Neural progenitor cell (in vitro differentiated cells): ENCODE measurements at regions not wholly inside any gene's neighbourhood (a gene's known extent, or its start where the extent isn't known, plus 50 kb on each side); places are given as distances from the start of the nearest gene placed in this dataset.

Experiments used
- DNase-seq: peaks from one replicate; pipeline ENCODE4 v3.0.0-alpha.2; 2016; ENCODE audit warnings: low spot score
- H2AFZ ChIP-seq: fragments of 200-600 bp; sonication (generic); replicated peaks from 2 replicates; pipeline ENCODE4 v1.6.1; 2016; ENCODE audit warnings: antibody characterized with exemption
- H3F3A ChIP-seq: fragments of 200-600 bp; sonication (generic); 2 replicates; pipeline ENCODE4 v1.6.1; 2016; ENCODE audit warnings: antibody characterized with exemption, low read depth
- H3K27ac ChIP-seq: fragments of 200-600 bp; sonication (generic); 2 replicates; pipeline ENCODE4 v1.5.1; 2016; ENCODE audit warnings: mild to moderate bottlenecking
- H3K27me3 ChIP-seq: fragments of 200-600 bp; sonication (generic); 2 replicates; pipeline ENCODE4 v1.6.1; 2016; ENCODE audit warnings: mild to moderate bottlenecking, moderate library complexity
- H3K36me3 ChIP-seq: fragments of 200-600 bp; sonication (generic); 2 replicates; pipeline ENCODE4 v1.5.1; 2016
- H3K4me1 ChIP-seq: fragments of 200-600 bp; sonication (generic); 2 replicates; pipeline ENCODE4 v1.6.1; 2016; ENCODE audit warnings: mixed run types
- H3K4me2 ChIP-seq: fragments of 200-600 bp; sonication (generic); 2 replicates; pipeline ENCODE4 v1.6.1; 2016
- H3K4me3 ChIP-seq: fragments of 200-600 bp; sonication (generic); 2 replicates; pipeline ENCODE4 v1.5.1; 2016
- H3K79me2 ChIP-seq: fragments of 200-600 bp; sonication (generic); 2 replicates; pipeline ENCODE4 v1.6.1; 2016; ENCODE audit warnings: low read depth
- H3K9ac ChIP-seq: fragments of 200-600 bp; sonication (generic); 2 replicates; pipeline ENCODE4 v1.6.1; 2016
- H3K9me3 ChIP-seq: fragments of 200-600 bp; sonication (generic); 2 replicates; pipeline ENCODE4 v1.5.1; 2016; ENCODE audit warnings: low read depth
- H4K20me1 ChIP-seq: fragments of 200-600 bp; sonication (generic); 2 replicates; pipeline ENCODE4 v1.6.1; 2016; ENCODE audit warnings: low read depth
- H3K27ac Mint-ChIP-seq: 3 replicates; pipeline ENCODE4 v1.8.0; 2021; ENCODE audit warnings: mixed read lengths
- H3K27me3 Mint-ChIP-seq: 2 replicates; pipeline ENCODE4 v1.8.0; 2022; ENCODE audit warnings: low read depth, mild to moderate bottlenecking, inconsistent platforms, moderate library complexity, mixed read lengths; ENCODE audit not compliant: insufficient read depth
- H3K36me3 Mint-ChIP-seq: 3 replicates; pipeline ENCODE4 v1.8.0; 2021; ENCODE audit warnings: mixed read lengths
- H3K4me1 Mint-ChIP-seq: 3 replicates; pipeline ENCODE4 v1.8.0; 2021; ENCODE audit warnings: mixed read lengths
- H3K4me3 Mint-ChIP-seq: 3 replicates; pipeline ENCODE4 v1.8.0; 2021; ENCODE audit warnings: mild to moderate bottlenecking, moderate library complexity, mixed read lengths
- H3K9me3 Mint-ChIP-seq: 3 replicates; pipeline ENCODE4 v1.8.0; 2020; ENCODE audit warnings: mixed read lengths
- CTCF ChIP-seq: fragments of 200-600 bp; sonication (generic); IDR thresholded peaks from 2 replicates; pipeline ENCODE4 v1.5.1; 2017; ENCODE audit warnings: antibody characterized with exemption, mild to moderate bottlenecking
- EZH2 ChIP-seq: fragments of 200-600 bp; sonication (generic); IDR thresholded peaks from 2 replicates; pipeline ENCODE4 v1.6.1; 2017; ENCODE audit warnings: antibody characterized with exemption, mild to moderate bottlenecking, moderate library complexity
- EZH2phosphoT487 ChIP-seq: fragments of 200-600 bp; sonication (generic); IDR thresholded peaks from 2 replicates; pipeline ENCODE4 v1.6.1; 2017; ENCODE audit warnings: antibody characterized with exemption

- no peaks in the 10 kb centered on the region for H3K9me3 Mint-ChIP-seq
- no peaks in the 10 kb centered on the region for H3K4me1 Mint-ChIP-seq
- H2AFZ ChIP-seq: no peak overlapping the region
- H3K4me1 ChIP-seq: no peaks in the 10 kb centered on the region
- H3K4me3 Mint-ChIP-seq: no peak overlapping the region
- no peak overlapping the region for H3K4me3 ChIP-seq
- H3K4me2 ChIP-seq: no peak overlapping the region
- H3K36me3 ChIP-seq: no peaks in the 10 kb centered on the region
- H3K9ac ChIP-seq: no peak overlapping the region
- no peaks in the 10 kb centered on the region for H3K36me3 Mint-ChIP-seq
- peaks cover 2% of the 10 kb centered on the region for H3K27me3 Mint-ChIP-seq
- H4K20me1 ChIP-seq: no peaks in the 10 kb centered on the region
- H3K27ac ChIP-seq: no peak overlapping the region
- peaks cover 4% of the 10 kb centered on the region for H3K9me3 ChIP-seq
- H3K27me3 ChIP-seq: no peaks in the 10 kb centered on the region
- no peak for DNase-seq
- H3K27ac Mint-ChIP-seq: no peak overlapping the region
- no peaks in the 10 kb centered on the region for H3K79me2 ChIP-seq
- no peaks in the 10 kb centered on the region for H3F3A ChIP-seq
- TF ChIP-seq CTCF (no peak), EZH2phosphoT487 (no peak), EZH2 (no peak)
Measured at GRCh38 chr21:25133939-25134338, 473.3 kb downstream of the MRPL39 start.

DNA sequence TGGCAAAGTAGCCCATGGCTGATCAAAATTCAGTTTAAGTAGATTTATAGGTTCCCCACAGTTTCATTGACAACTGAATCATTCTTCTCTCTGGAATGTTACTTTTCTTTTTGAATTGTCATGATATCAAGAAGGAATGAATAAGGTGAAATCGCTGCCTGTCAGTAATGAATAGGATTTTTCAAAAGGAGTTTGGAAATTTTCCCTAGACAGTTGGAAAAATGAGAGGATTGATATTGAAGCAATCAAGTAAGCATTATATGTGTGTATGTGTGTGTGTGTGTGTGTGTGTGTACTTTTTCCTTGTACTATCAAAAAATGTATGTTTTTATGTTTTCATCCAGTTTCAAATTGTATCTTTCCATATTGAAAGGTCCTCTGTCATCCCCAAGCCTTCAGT lies 479.5 kb downstream of the MRPL39 start:
- H3K4me2 ChIP-seq: no peak overlapping the region

DNA sequence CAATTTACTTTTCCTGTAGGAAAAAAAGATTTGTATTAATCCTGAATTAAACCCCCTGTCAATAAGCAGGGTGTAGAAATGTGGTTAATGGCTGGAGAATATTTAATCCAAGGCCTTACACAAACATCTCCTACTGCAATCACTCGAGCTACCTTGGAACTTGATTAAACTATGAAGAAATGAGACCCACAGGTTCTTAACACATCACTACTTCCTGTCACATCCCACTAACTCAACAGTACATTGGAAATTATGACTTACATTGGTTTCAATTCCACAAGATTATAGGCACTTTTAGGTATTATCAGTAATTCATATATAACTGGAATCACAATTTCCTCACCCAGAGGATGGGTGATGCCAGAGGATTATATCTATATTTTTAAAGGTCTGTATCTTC lies 480.3 kb downstream of the MRPL39 start:
- no peak for DNase-seq
- no peak overlapping the region for H3K27ac Mint-ChIP-seq
- H3K4me2 ChIP-seq: no peak overlapping the region

More for the DNA sequence above, 479.5 kb downstream of the MRPL39 start:
- H3K27me3 Mint-ChIP-seq: no peaks in the 10 kb centered on the region
- Histone ChIP-seq H3K9ac (no peak overlapping the region), H3K27ac (no peak overlapping the region), H4K20me1 (no peaks in the 10 kb centered on the region), H3K79me2 (no peaks in the 10 kb centered on the region), H3K9me3 (peaks cover 4% of the 10 kb centered on the region), H3K4me1 (no peaks in the 10 kb centered on the region), H3K36me3 (no peaks in the 10 kb centered on the region), H2AFZ (no peak overlapping the region), H3K4me3 (no peak overlapping the region), H3F3A (no peaks in the 10 kb centered on the region), H3K27me3 (no peaks in the 10 kb centered on the region)
- no peaks in the 10 kb centered on the region for H3K9me3 Mint-ChIP-seq
- H3K36me3 Mint-ChIP-seq: no peaks in the 10 kb centered on the region
- H3K4me3 Mint-ChIP-seq: no peak overlapping the region
- no peak for TF ChIP-seq EZH2
- TF ChIP-seq EZH2phosphoT487: no peak
- no peak for TF ChIP-seq CTCF
- DNase-seq: no peak
- H3K4me1 Mint-ChIP-seq: no peaks in the 10 kb centered on the region
- no peak overlapping the region for H3K27ac Mint-ChIP-seq

More for the DNA sequence above, 480.3 kb downstream of the MRPL39 start:
- H3K27me3 ChIP-seq: no peaks in the 10 kb centered on the region
- Mint-ChIP-seq H3K36me3 (no peaks in the 10 kb centered on the region), H3K27me3 (no peaks in the 10 kb centered on the region), H3K4me3 (no peak overlapping the region), H3K9me3 (no peaks in the 10 kb centered on the region), H3K4me1 (no peaks in the 10 kb centered on the region)
- no peak overlapping the region for H2AFZ ChIP-seq
- TF ChIP-seq EZH2phosphoT487 (no peak), CTCF (no peak), EZH2 (no peak)
- no peak overlapping the region for H3K27ac ChIP-seq
- H3F3A ChIP-seq: no peaks in the 10 kb centered on the region
- no peak overlapping the region for H3K9ac ChIP-seq
- H3K36me3 ChIP-seq: no peaks in the 10 kb centered on the region
- H3K4me1 ChIP-seq: no peaks in the 10 kb centered on the region
- no peaks in the 10 kb centered on the region for H4K20me1 ChIP-seq
- H3K79me2 ChIP-seq: no peaks in the 10 kb centered on the region
- H3K9me3 ChIP-seq: peaks cover 2% of the 10 kb centered on the region
- no peak overlapping the region for H3K4me3 ChIP-seq
